SK-N-DZ (cell line): ENCODE measurements at regions not wholly inside any gene's neighbourhood (a gene's known extent, or its start where the extent isn't known, plus 50 kb on each side); places are given as distances from the start of the nearest gene placed in this dataset.
"Not testable (repeated sequence)": the region's sequence is repeated elsewhere in the genome, so short reads cannot be mapped to it uniquely, and the experiment has no call there.

Experiments
- DNase-seq: peaks from one replicate; pipeline ENCODE4 v3.0.0-alpha.2; 2015; ENCODE audit warnings: low spot score

GRCh38 chr10:6926971-6927370 is 346.9 kb upstream of the PRKCQ start:
- DNase-seq, result no peak

- no peak for DNase-seq
Measured at GRCh38 chr10:6925146-6925545, 345.1 kb upstream of the PRKCQ start.

GRCh38 chr10:6924166-6924565 is 344.1 kb upstream of the PRKCQ start:
- no peak for DNase-seq

GRCh38 chr10:6921026-6921425 is 340.9 kb upstream of the PRKCQ start:
- DNase-seq, result not testable (repeated sequence)

- peak; percentile 56 for DNase-seq
Measured at GRCh38 chr10:6920072-6921019, 340.3 kb upstream of the PRKCQ start.

GRCh38 chr10:6919077-6919476 is 339.0 kb upstream of the PRKCQ start:
- DNase-seq, result no peak

GRCh38 chr10:6918305-6918704 is 338.2 kb upstream of the PRKCQ start:
- DNase-seq, result no peak

- no peak for DNase-seq
Measured at GRCh38 chr10:6917125-6917524, 337.0 kb upstream of the PRKCQ start.

GRCh38 chr10:6916601-6917000 is 336.5 kb upstream of the PRKCQ start:
- DNase-seq, result no peak

GRCh38 chr10:6915307-6915706 is 335.2 kb upstream of the PRKCQ start:
- DNase-seq, result no peak

- no peak for DNase-seq
Measured at GRCh38 chr10:6912929-6913328, 332.9 kb upstream of the PRKCQ start.

GRCh38 chr10:6912424-6912823 is 332.3 kb upstream of the PRKCQ start:
- no peak for DNase-seq

GRCh38 chr10:6912021-6912420 is 331.9 kb upstream of the PRKCQ start:
- DNase-seq, result no peak

GRCh38 chr10:6909905-6910560 is 330.0 kb upstream of the PRKCQ start:
- DNase-seq, result no peak

GRCh38 chr10:6907877-6908530 is 327.9 kb upstream of the PRKCQ start:
- no peak for DNase-seq

- DNase-seq, result no peak
Measured at GRCh38 chr10:6894405-6894804, 314.3 kb upstream of the PRKCQ start.

GRCh38 chr10:6892864-6893263 is 312.8 kb upstream of the PRKCQ start:
- no peak for DNase-seq

- no peak for DNase-seq
Measured at GRCh38 chr10:6891924-6892323, 311.8 kb upstream of the PRKCQ start.

GRCh38 chr10:6889718-6890117 is 309.6 kb upstream of the PRKCQ start:
- DNase-seq, result no peak

GRCh38 chr10:6888434-6888833 is 308.4 kb upstream of the PRKCQ start:
- DNase-seq, result no peak

- no peak for DNase-seq
Measured at GRCh38 chr10:6885284-6885683, 305.2 kb upstream of the PRKCQ start.

- no peak for DNase-seq
Measured at GRCh38 chr10:6881987-6882386, 301.9 kb upstream of the PRKCQ start.
